HG02970 (cell line): ENCODE measurements at regions not wholly inside any gene's neighbourhood (a gene's known extent, or its start where the extent isn't known, plus 50 kb on each side); places are given as distances from the start of the nearest gene placed in this dataset.
"Not testable (repeated sequence)": the region's sequence is repeated elsewhere in the genome, so short reads cannot be mapped to it uniquely, and the experiment has no call there.

Source experiments
- ATAC-seq: cut with Tn5 transposase; IDR thresholded peaks from one replicate; pipeline ENCODE4 v1.9.1; 2021; ENCODE audit warnings: mild to moderate bottlenecking, moderate library complexity, moderate number of reproducible peaks; ENCODE audit not compliant: unreplicated experiment, low FRiP score

DNA sequence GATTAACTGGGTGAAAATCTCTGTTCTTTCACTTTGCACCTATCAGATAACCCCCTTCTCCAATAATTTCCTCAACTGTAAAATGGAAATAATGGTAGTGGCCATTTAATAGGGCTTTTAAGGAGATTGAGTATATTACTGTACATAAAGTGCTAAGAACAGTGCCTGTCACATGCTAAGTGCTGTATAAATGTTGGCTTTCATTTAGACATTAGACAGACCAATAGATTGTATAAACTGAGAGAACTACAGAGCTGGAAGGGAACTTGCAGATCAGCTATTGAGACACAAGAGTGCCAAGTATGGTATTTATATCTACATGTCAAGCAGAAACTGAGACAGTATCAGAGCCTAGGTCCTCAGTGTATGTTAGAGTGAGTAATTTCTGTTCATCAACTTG lies 934.7 kb downstream of the PLA2G4A start:
- no peak for ATAC-seq

DNA sequence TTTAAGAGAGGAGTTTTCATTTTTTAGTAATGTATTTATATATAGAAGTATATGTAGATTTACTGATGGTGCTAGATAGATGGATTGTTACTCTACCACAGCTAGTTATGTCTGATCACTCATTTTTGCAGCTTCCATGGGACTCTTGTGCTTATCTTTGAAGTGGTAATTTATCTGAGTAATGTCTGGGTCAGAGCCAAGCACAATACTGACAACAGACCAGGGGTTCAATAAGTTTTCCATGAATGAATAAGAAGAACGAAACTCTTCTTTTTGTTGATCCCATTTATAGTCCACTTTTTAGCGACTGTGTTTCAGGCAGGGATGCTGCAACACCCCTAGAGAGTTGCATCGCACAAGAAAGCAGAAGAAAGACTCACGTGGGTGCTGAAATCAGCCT lies 935.2 kb downstream of the PLA2G4A start:
- no peak for ATAC-seq

DNA sequence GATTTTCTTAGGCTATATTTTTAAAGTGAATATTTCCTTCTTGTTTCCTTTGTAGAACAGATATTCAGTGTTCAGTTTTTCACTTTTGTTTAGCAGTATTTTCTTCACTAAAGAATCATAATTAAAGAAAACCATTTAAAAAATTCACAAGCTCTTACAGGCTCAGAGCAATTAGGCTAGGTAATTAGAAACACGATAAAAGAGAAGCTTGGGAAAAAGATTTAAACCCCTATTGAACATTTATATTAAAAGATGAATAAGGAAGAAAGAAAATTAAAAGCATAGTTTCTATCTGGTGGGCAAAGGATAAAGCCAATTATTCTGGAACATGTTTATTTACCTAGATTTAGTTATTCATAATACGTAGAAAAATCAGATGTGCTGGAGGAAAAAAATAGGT lies 942.6 kb downstream of the PLA2G4A start:
- no peak for ATAC-seq

DNA sequence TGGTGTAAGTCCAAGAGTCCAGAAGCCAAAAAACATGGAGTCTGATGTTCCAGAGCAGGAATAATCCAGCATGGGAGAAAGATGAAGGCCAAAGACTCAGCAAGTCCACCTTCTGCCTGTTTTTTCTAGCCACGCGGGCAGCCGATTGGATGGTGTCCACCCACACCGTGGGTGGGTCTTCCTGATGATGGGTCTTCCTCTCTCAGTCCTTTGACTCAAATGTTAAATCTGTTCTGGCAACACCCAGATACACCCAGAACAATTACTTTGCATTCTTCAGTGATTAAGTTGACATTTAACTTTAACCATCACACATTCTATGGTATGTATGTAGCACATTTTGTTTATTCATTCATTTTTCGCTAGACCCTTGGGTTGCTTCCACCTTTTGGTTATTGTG lies 944.4 kb downstream of the PLA2G4A start:
- ATAC-seq: no peak

DNA sequence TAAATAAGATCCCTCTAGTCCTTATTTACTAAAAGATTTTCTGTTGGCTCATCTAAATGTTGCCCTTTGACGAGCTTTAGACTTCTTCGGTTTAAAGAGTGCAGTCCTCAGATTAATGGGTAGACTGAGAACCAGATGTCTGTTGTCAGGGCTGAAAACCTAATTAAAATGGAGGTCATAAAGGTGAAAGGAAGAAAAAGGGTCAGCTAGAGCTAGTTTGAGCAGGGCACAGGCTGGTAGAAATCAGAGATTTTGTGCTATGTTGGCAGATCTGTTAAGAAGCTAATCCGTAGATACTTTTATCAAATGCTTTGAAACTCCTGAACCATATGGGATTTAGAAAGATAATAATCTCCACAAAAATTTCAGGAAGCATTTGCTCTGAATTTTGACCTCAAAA lies 959.0 kb downstream of the PLA2G4A start:
- ATAC-seq: no peak

DNA sequence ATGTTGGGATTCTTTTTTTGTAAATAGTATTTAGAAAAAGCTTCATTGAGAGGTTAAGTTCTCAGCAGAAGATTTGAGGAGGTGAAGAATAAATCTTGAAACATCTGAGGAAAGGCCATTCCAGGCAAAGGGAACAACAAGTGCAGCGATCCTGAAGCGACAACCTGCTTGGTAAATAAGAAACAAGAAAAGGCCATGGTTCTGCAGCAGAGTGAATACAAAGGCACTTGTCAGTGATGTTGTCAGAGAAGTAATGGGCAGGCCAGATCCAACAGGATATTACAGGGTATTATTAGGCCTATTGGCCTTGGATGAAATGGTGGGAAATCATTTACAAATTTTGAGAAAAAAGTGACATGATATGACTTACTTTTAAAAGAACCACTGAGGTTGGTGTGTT lies 960.0 kb downstream of the PLA2G4A start:
- no peak for ATAC-seq

DNA sequence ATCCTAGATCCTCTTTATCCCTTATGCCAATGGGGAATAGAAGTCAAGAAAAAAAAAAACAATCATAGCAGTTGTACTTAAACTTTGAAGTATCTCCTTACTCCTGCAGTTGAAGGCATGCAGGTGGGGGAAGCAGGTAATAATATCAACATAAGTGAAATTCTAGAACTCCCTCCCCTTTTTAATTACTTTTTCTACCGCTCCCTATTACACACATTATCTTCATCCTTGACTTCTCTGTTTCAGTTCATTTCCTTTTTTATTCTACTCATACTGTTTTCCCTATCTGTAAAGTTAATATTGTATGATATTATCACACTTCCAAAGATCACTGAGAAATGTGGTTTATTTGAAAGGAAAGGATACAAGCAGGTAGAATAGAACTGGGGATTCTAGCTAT lies 962.0 kb downstream of the PLA2G4A start:
- no peak for ATAC-seq

DNA sequence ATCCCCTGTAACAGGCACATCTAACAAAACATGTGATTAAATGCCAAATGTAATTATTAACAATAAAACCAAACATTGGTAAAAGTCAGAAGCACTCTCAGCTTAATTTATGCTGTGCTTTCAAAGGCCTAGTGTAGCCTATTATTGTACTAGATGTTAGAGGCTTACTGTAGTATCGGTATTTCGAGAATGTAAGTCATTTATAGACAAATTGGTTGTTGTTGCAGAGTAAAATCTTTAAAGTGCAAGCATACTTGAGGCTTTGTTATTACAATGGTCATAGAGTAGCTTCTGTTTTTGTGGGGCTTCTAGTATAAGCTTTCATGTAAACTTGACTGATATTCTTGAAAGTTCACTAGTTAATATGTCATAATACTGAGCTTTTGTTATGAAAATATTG lies 965.8 kb downstream of the PLA2G4A start:
- no peak for ATAC-seq

DNA sequence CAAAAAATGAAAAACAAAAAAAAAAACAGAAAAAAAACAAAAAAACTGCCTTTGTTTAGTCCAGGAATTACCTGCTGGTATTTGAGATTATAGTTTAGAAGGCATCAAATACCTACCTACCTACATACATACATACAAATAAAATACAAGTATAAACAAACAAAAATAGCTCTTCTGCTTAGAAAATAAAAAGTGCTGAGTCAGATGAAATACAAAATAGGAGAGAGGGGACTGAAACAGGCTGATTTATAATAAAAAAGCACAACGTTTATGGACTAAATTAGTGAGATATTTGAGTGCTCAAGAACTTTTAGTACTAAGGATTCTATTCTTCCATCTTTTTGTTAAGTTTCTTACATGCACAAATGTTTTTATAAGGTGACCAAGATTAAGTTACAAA lies 980.8 kb downstream of the PLA2G4A start:
- ATAC-seq: no peak

DNA sequence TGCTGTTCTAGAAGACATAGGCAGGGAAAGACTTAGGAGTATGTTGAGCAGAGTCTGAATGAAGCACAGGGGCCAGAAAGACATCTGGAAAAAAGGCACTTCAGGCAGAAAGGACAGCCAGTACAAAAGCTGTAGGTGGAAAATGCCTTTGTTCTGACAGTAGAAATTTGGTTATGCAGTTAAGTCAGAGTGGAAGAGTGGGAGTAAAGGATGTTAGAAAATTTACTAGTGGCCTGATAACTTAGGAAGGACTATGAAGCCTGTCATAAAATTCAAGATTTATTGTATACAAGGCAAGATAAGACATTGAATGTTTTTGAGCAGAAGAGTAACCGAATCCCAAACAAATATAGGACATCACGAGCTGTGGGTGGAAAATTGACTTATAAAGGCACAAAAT lies 987.9 kb downstream of the PLA2G4A start:
- ATAC-seq: no peak

DNA sequence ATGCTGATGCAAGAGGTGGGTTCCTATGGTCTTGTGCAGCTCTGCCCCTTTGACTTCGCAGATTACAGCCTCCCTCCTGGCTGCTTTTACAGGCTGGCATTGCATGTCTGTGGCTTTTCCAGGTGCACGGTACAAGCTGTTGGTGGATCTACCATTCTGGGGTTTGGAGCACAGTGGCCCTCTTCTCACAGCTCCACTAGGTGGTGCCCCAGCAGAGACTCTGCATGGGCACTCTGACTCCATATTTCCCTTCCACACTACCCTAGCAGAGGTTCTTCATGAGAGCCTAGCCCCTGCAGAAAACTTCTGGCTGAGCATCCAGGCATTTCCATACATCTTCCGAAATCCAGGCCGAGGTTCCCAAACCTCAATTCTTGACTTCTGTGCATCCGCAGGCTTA lies 989.0 kb downstream of the PLA2G4A start:
- ATAC-seq: no peak

DNA sequence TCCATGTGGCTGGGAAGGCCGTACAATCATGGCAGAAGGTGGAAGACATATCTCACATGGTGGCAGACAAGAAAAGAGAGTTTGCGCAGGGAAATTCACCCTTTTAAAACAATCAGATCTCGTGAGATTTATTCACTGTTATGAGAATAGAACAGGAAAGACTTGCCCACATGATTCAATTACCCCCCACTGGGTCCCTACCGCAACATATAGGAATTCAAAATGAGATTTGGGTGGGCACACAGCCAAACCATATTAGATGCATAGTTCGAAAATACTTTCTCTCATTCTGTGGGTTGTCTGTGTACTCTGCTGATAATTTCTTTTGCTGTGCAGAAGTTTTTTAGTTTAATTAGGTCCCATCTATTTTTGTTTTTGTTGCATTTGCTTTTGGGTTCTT lies 990.3 kb downstream of the PLA2G4A start:
- no peak for ATAC-seq

DNA sequence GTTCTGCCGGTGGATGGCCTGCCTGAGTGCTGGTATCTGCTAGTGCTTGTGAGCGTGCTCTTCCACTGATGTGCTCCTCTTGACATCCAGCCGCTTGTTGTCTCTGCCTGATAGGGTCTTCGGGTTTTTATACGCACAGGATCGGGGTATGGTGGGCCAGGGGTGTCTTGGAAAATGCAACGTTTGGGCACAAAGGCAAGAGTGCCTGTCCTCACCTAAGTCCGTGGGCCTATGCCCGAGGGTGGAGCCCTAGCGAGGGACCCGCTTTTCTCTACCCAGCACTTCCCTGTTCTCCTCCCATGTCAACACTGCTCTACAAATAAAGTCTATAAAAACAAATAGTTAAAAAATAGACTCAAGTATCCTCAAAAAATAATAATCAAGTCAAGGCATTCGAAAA lies 1007.8 kb downstream of the PLA2G4A start:
- no peak for ATAC-seq

DNA sequence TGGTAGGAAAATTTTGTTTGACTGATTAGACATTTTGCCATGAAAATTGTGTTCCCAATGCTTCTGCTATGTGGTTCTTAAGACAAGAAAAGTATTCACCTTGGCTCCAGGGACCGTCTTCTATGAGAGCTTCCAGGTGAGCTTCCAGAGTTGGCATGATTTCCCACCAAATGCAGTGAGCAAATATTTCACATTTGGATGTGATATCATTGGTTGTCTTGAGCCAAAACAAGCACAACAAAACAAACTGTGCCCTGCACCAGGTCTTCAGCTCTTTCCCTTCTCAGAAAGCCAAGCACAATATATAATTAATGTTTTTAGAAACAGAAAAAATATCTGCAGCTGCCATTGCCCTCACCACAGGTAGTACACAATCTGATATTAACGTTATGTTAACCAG lies 1009.0 kb downstream of the PLA2G4A start:
- ATAC-seq: no peak

DNA sequence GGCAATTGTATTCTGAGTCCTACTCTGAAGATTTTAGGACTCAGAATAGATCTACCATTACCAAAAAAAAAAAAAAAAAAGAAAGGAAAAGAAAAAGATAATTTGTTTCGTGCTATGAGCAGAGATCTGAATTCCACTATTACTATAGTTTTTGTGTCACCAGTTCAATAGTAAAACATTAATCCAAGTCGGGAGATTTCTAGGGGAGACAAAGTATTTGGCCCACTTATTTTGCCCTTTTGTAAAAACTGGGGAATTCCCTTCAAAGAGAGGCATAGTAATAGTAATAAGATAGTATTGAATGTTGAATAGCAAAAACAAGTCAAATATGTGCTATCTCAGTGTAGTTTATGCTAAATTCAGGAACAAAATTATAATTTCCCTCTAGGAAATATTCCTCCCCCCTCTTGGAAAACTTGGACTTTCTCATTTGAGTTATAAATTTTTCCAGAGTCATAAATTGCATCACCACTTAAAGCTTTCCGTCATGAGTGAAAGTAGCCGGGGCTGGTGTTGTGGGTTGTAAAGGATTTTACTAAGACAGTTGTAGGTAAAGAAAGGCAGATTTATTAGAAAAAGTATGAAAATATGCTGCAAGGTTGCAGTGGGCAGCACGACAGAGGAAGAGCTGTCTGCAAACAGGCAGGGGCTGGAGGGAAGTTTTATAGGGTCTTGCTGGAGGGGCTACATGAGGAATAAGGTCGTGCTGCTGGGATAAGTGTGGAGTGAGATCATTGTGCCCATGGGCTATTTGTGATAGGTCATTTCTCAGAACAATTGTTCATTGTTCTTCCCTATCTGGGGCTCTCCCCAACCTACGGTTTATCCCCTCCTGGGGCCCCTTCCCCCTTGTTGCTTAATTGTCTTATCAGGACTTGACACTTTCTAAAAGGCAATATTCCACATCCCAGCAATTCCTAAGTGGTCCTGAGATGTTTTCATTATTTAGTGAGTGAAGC lies 1009.9 kb downstream of the PLA2G4A start:
- no peak for ATAC-seq

DNA sequence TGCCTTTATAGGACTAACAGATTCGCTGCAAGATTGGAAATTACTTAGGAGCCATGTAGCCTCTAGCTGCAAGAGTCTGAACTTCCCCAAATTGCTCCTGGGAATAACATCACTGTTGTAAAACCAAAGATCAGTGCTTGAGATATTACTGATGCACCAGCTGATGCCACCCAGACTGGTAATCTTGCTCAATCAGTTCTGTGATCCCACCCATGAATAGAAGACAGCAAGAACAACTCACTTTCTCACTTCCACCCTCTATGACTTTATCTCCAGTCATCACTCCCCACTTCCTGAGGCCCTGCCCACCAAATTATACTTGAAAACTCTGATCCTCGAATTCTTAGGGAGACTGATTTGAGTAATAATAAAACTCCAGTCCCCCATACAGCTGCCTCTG lies 1011.1 kb downstream of the PLA2G4A start:
- no peak for ATAC-seq

DNA sequence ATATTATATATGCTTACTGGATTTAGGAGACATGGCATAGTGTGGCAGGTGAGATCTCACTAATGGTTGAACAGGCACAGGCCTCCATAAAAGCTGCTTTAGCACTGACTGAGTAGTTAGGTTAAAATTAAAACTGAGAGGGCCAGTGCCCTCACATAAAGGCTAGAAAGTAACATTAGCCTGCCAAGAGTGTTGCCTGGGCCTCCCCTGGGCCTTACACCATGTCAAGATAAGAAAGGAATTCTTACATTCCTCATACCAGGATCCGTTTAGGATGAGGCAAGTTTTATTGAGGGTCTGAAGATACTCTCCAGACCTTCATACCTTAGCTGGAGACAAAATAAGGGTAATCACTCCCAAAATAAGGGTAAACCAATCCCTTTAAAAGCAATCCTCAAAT lies 1011.8 kb downstream of the PLA2G4A start:
- ATAC-seq: no peak

DNA sequence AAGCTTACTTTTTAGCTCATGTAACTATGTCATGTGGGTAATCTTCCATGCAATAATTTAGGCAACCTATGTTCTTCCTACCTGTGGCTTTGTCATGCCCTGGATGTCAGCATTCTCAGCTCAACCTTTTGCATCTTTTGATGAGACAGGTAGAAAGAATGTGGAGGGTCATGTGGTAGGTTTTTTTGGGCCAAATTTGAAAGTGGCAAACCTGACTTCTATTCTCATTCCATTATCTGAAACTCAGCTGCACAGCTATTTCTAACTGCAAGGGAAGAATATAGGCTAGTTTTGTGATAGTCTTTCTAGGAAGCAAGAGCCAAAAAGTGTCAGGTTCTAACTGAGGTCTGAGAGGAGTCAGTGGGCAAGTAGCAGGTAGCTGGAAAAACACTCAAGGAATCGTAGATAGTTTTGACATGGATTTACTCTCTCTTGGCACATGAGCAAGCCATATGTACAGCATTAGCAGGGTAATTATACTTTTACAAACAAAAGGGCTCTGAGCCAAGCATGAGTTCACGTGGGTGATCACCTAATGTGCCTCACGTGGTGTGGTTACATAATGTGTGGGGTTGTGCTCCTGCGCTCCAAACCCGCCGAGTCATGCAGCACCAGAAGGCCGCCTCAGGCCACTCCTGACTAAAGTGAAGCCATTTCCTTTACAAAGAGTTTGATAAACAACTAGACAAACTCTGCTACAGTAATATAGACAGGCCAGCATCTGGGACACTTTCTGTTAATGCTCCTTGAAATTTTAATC lies 1013.8 kb downstream of the PLA2G4A start:
- no peak for ATAC-seq

DNA sequence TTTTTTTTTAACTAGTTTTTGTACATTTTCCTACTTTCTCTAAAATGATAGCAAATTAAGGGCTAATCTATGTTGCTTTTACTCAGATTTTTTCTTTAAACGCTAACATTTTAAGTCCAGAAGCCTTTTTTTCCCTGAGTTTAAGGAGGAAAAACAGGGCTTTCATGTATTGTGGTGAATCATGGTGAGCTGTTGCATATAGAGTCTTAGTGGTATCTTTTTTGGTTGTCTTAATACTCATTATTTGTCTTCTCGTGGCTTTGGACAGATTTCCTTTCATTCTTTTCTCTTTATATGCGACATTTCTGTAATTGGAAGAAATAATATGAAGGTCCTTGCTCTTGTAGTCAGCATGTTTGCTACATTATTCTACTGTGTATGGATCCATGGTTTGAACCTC lies 1015.6 kb downstream of the PLA2G4A start:
- ATAC-seq: no peak

DNA sequence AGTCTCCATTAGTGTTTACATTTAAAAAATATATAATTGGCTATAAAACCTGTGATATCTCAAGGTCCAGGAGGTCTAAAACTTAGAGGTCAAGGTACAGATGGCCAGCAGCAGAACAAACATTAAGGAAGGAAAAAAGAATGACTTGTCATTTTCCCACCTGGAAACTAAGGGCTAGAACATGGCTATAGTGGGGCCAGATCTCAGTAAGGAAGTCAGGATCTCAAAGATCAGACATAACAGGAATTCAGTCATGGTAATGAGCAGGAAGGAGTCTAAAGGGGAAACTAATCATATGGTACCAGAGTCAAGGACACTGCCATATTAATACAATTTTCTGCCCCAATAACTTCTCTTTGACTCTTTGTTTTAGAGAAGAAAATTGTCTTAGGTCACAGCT lies 1018.8 kb downstream of the PLA2G4A start:
- no peak for ATAC-seq

DNA sequence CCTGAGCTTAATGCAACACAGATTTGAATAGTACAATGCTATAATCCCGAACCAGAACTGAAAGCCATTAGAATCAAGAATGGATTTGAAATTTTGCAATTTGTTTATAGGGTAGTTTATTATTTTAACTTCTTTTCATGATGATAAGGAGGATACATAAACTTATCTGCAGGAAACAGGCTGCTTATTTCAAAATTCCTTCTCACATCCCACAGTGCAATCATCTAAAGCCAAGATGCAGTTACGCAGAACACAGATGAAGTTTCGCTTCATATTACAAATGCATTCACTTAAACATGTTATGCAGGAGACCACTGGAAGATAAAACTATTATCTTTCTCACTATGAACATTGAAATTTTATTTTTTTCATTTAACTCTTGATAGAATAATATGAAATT lies 1019.6 kb downstream of the PLA2G4A start:
- ATAC-seq: no peak

DNA sequence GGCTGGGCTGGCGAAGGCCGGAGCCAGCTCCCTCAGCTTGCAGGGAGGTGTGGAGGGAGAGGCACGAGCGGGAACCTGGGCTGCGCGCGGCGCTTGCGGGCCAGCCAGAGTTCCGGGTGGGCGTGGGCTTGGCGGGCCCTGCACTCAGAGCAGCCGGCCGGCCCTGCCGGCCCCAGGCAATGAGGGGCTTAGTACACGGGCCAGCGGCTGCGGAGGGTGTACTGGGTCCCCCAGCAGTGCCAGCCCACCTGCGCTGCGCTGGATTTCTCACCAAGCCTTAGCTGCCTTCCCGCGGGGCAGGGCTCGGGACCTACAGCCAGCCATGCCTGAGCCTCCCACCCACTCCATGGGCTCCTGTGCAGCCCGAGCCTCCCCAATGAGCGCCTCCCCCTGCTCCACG lies 1021.4 kb downstream of the PLA2G4A start:
- not testable (repeated sequence) for ATAC-seq
